Lower leg skin (tissue), 3 donors: ENCODE measurements at regions not wholly inside any gene's neighbourhood (a gene's known extent, or its start where the extent isn't known, plus 50 kb on each side); places are given as distances from the start of the nearest gene placed in this dataset.

Source experiments
- POLR2A ChIP-seq, 2 donors: fragments of 450-650 bp; IDR thresholded peaks; one replicate each; pipeline ENCODE4 v1.6.1; 2016 to 2017; ENCODE audit warnings: antibody characterized with exemption in 2 of 2, mild to moderate bottlenecking in 1 of 2, moderate library complexity in 1 of 2
- TF ChIP-seq, protein P1 (sequence below), 3 donors: fragments of 450-650 bp; IDR thresholded peaks; one replicate each; pipeline ENCODE4 v1.5.1; 2016; ENCODE audit warnings: antibody characterized with exemption in 3 of 3, mild to moderate bottlenecking in 3 of 3, moderate library complexity in 2 of 3

DNA sequence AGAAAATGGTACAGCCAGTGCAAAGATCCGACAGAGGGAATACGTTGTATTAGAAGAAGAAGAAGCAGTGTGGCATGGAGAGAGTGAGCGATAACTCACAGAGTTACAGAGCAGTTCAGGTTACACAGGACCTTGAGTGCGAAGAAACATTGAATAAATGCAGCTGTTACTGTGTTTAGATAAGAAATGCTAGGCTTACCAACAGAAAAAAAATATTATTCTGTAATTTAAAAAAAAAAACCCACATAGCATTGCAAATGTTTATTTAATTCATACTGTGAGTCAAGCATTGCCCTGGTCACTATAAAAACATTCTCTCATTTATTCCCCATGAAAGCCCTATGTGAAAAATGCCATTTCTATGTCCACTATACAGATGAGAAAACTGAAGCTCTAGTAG, 373.4 kb upstream of the EPHA7 start:
- TF ChIP-seq, protein P1, sequence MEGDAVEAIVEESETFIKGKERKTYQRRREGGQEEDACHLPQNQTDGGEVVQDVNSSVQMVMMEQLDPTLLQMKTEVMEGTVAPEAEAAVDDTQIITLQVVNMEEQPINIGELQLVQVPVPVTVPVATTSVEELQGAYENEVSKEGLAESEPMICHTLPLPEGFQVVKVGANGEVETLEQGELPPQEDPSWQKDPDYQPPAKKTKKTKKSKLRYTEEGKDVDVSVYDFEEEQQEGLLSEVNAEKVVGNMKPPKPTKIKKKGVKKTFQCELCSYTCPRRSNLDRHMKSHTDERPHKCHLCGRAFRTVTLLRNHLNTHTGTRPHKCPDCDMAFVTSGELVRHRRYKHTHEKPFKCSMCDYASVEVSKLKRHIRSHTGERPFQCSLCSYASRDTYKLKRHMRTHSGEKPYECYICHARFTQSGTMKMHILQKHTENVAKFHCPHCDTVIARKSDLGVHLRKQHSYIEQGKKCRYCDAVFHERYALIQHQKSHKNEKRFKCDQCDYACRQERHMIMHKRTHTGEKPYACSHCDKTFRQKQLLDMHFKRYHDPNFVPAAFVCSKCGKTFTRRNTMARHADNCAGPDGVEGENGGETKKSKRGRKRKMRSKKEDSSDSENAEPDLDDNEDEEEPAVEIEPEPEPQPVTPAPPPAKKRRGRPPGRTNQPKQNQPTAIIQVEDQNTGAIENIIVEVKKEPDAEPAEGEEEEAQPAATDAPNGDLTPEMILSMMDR (IDR thresholded peaks at IDR 0.05), result no peak
- TF ChIP-seq POLR2A (IDR thresholded peaks at IDR 0.05), result no peak
